Endothelial cell of umbilical vein (primary cell): ENCODE measurements at regions not wholly inside any gene's neighbourhood (a gene's known extent, or its start where the extent isn't known, plus 50 kb on each side); places are given as distances from the start of the nearest gene placed in this dataset.

Experiments
- BruUV-seq: library from RNA; stranded (reverse); fragments of 400-500 nt; replicated peaks from 2 replicates; lab custom pipeline; 2021; lab: Mats Ljungman, UMichigan
- CTCF ChIA-PET: fragments of 300-600, 350-600 bp; sonication (Branson Sonifier 250); formaldehyde crosslinking; loops from one replicate; lab custom pipeline; 2021; ENCODE audit warnings: antibody characterized with exemption, inconsistent platforms; lab: Charles Lee
- POLR2A ChIA-PET: fragments of 300-600, 350-600 bp; sonication (Branson Sonifier 250); formaldehyde crosslinking; loops from one replicate; lab custom pipeline; 2021; ENCODE audit warnings: antibody characterized with exemption, inconsistent platforms; lab: Charles Lee
- DNase-seq: peaks from one replicate; pipeline ENCODE4 v3.0.0-alpha.2; 2011; ENCODE audit warnings: low read depth, low spot score
- FAIRE-seq: peaks from 2 replicates; lab custom pipeline; 2011; peaks lifted over from hg19 to GRCh38; lab: Jason Lieb, UNC
- H2AFZ ChIP-seq: 2 replicates; pipeline ENCODE4 v1.6.0; 2012; ENCODE audit warnings: low read depth, low read length, control low read depth, inconsistent platforms
- H3K27ac ChIP-seq: 2 replicates; pipeline ENCODE4 v1.5.1; 2011; ENCODE audit warnings: low read depth, mild to moderate bottlenecking, control low read depth, low read length, moderate library complexity; ENCODE audit not compliant: insufficient read depth
- H3K27me3 ChIP-seq, 2 experiments: 2 replicates each; pipeline versions ENCODE4 v1.6.0 to v1.6.1; 2011; ENCODE audit warnings: low read length in 2 of 2, mixed read lengths in 1 of 2; ENCODE audit not compliant: control insufficient read depth in 2 of 2, insufficient read depth in 2 of 2
- H3K36me3 ChIP-seq, 2 experiments: 2 replicates in 1 of 2; 3 replicates in 1 of 2; pipeline ENCODE4 v1.5.1; 2011; ENCODE audit warnings: low read length in 2 of 2, mild to moderate bottlenecking in 1 of 2, moderate library complexity in 1 of 2; ENCODE audit not compliant: control insufficient read depth in 2 of 2, insufficient read depth in 2 of 2; ENCODE audit errors: extremely low read depth in 1 of 2
- H3K4me1 ChIP-seq: 3 replicates; pipeline ENCODE4 v1.5.1; 2011; ENCODE audit warnings: mild to moderate bottlenecking, low read length; ENCODE audit not compliant: control insufficient read depth, insufficient read depth; ENCODE audit errors: extremely low read depth
- H3K4me2 ChIP-seq: 2 replicates; pipeline ENCODE4 v1.6.1; 2011; ENCODE audit warnings: low read length, control low read depth, mixed read lengths; ENCODE audit not compliant: insufficient read depth
- H3K4me3 ChIP-seq, 3 experiments: fragments of 200-600 bp in 1 of 3; sonication (generic), shearing (Covaris generic) in 1 of 3; replicated peaks in 1 of 3; 2 replicates each; pipeline ENCODE4 v1.5.1; 2011 to 2016; ENCODE audit warnings: control low read depth in 3 of 3, low read length in 3 of 3, mild to moderate bottlenecking in 2 of 3, inconsistent platforms in 1 of 3, low read depth in 1 of 3, moderate library complexity in 1 of 3; ENCODE audit not compliant: insufficient read depth in 1 of 3
- H3K79me2 ChIP-seq: 2 replicates; pipeline ENCODE4 v1.6.0; 2012; ENCODE audit warnings: low read length, inconsistent platforms; ENCODE audit not compliant: control insufficient read depth, insufficient read depth
- H3K9ac ChIP-seq: replicated peaks from 2 replicates; pipeline ENCODE3; 2011; ENCODE audit warnings: low read length, control low read depth; ENCODE audit not compliant: insufficient read depth; ENCODE audit errors: extremely low read depth
- H3K9me1 ChIP-seq: replicated peaks from 3 replicates; pipeline ENCODE4 v1.6.0; 2011; ENCODE audit warnings: mild to moderate bottlenecking, low read length; ENCODE audit not compliant: control insufficient read depth, insufficient read depth; ENCODE audit errors: extremely low read depth
- H3K9me3 ChIP-seq: replicated peaks from 2 replicates; pipeline ENCODE4 v1.5.1; 2012; ENCODE audit warnings: low read length, inconsistent platforms; ENCODE audit not compliant: control insufficient read depth, insufficient read depth
- H4K20me1 ChIP-seq: replicated peaks from 2 replicates; pipeline ENCODE3; 2011; ENCODE audit warnings: mild to moderate bottlenecking, low read length; ENCODE audit not compliant: control insufficient read depth, insufficient read depth; ENCODE audit errors: extremely low read depth
- EZH2 ChIP-seq: IDR thresholded peaks from 2 replicates; pipeline ENCODE4 v1.6.1; 2012; ENCODE audit warnings: borderline replicate concordance, low read depth, mild to moderate bottlenecking, moderate library complexity, low read length, inconsistent platforms; ENCODE audit not compliant: severe bottlenecking
- FOS ChIP-seq: IDR thresholded peaks from 2 replicates; pipeline ENCODE4 v1.6.1; 2011; ENCODE audit warnings: mild to moderate bottlenecking, low read length, moderate library complexity, borderline replicate concordance; ENCODE audit not compliant: insufficient read depth
- GATA2 ChIP-seq: IDR thresholded peaks from 2 replicates; pipeline ENCODE4 v1.7.0; 2011; ENCODE audit warnings: low read depth, mild to moderate bottlenecking, moderate library complexity, mixed read lengths, low read length; ENCODE audit not compliant: insufficient read length, insufficient read depth
- JUN ChIP-seq: IDR thresholded peaks from 2 replicates; pipeline ENCODE4 v1.6.1; 2011; ENCODE audit warnings: borderline replicate concordance, low read depth; ENCODE audit not compliant: insufficient read length, insufficient read depth
- POLR2A ChIP-seq: IDR thresholded peaks from 2 replicates; pipeline ENCODE4 v1.6.1; 2012; ENCODE audit warnings: low read depth, mild to moderate bottlenecking, control low read depth, low read length
- dilution Hi-C: fragments of 300-500 bp; cut with MboI; formaldehyde crosslinking; loops from one replicate; pipeline ENCODE4 v1.15.0; 2019; ENCODE audit warnings: low sequenced_read_pairs; ENCODE audit not compliant: extremely low pct_ligation_motif_present
- intact Hi-C: fragments of 100-400 bp; cut with micrococcal nuclease; formaldehyde crosslinking; loops from one replicate; pipeline ENCODE4 v1.10.0; 2022
- TF ChIP-seq, protein P1 (sequence below), 2 donors: IDR thresholded peaks; 1 replicate in 1 of 2; 2 replicates in 1 of 2; pipeline ENCODE4 v1.5.1; 2011; ENCODE audit warnings: low read length in 2 of 2, mild to moderate bottlenecking in 2 of 2, moderate library complexity in 2 of 2, control low read depth in 1 of 2, inconsistent platforms in 1 of 2, low read depth in 1 of 2; ENCODE audit not compliant: insufficient read depth in 1 of 2; ENCODE audit errors: extremely low read depth in 1 of 2
- TF ChIP-seq, protein P2 (sequence below): IDR thresholded peaks from 2 replicates; pipeline ENCODE4 v1.6.1; 2011; ENCODE audit not compliant: insufficient read depth, insufficient read length

DNA sequence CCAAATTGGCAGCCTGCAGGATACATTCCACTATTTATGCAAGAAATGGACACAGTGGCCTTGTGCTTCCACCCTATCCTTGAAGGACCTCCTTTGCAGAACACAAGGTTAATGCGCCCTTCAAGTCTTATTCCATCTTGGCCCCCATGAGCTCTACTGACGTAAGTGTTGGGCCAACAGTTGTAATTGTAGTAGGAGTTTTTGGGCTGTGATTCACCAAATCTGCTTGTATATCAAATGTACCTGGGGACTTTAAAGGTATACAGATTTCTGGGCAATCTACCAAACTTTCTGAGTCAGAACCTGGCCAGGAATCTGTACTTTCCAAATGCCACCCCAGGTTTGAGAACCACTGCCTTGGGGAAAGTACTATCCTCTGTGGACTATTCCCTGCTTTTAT, 100.9 kb upstream of the MARK1 start:
- no peak for TF ChIP-seq POLR2A
- TF ChIP-seq, protein P1, sequence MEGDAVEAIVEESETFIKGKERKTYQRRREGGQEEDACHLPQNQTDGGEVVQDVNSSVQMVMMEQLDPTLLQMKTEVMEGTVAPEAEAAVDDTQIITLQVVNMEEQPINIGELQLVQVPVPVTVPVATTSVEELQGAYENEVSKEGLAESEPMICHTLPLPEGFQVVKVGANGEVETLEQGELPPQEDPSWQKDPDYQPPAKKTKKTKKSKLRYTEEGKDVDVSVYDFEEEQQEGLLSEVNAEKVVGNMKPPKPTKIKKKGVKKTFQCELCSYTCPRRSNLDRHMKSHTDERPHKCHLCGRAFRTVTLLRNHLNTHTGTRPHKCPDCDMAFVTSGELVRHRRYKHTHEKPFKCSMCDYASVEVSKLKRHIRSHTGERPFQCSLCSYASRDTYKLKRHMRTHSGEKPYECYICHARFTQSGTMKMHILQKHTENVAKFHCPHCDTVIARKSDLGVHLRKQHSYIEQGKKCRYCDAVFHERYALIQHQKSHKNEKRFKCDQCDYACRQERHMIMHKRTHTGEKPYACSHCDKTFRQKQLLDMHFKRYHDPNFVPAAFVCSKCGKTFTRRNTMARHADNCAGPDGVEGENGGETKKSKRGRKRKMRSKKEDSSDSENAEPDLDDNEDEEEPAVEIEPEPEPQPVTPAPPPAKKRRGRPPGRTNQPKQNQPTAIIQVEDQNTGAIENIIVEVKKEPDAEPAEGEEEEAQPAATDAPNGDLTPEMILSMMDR (IDR thresholded peaks at IDR 0.05; ENCODE audit: extremely low read depth in 1 of 2, insufficient read depth in 1 of 2, low read depth in 1 of 2, low read length in 2 of 2) = no peak
- TF ChIP-seq JUN = no peak
- no peak for TF ChIP-seq EZH2
- TF ChIP-seq GATA2 = no peak
- TF ChIP-seq, protein P2, sequence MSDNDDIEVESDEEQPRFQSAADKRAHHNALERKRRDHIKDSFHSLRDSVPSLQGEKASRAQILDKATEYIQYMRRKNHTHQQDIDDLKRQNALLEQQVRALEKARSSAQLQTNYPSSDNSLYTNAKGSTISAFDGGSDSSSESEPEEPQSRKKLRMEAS = no peak
- no peak for TF ChIP-seq FOS
- ChIA-PET POLR2A (no interaction called here), CTCF (no interaction called here)
- BruUV-seq = no TSS peak
- Histone ChIP-seq H3K9me3 (no peaks in the 10 kb centered on the region), H3K27ac (no peak overlapping the region), H3K4me1 (no peaks in the 10 kb centered on the region), H3K36me3 (no peaks in the 10 kb centered on the region), H3K4me3 (no peak overlapping the region), H4K20me1 (no peaks in the 10 kb centered on the region), H2AFZ (no peak overlapping the region), H3K9me1 (no peaks in the 10 kb centered on the region), H3K4me2 (no peak overlapping the region), H3K9ac (no peak overlapping the region), H3K27me3 (no peaks in the 10 kb centered on the region), H3K79me2 (no peaks in the 10 kb centered on the region)
- dilution Hi-C loops (no loop called here), intact Hi-C loops (no loop called here)
- FAIRE-seq (no peak), DNase-seq (no peak)
